HT1080 (cell line): ENCODE measurements at regions not wholly inside any gene's neighbourhood (a gene's known extent, or its start where the extent isn't known, plus 50 kb on each side); places are given as distances from the start of the nearest gene placed in this dataset.
A peak's percentile ranks its signal among the peaks of the same experiment; 100 is the strongest.
"Not testable (repeated sequence)": the region's sequence is repeated elsewhere in the genome, so short reads cannot be mapped to it uniquely, and the experiment has no call there.

Experiments
- DNase-seq: peaks from one replicate; pipeline ENCODE4 v3.0.0-alpha.2; 2015; ENCODE audit warnings: low read depth

DNA sequence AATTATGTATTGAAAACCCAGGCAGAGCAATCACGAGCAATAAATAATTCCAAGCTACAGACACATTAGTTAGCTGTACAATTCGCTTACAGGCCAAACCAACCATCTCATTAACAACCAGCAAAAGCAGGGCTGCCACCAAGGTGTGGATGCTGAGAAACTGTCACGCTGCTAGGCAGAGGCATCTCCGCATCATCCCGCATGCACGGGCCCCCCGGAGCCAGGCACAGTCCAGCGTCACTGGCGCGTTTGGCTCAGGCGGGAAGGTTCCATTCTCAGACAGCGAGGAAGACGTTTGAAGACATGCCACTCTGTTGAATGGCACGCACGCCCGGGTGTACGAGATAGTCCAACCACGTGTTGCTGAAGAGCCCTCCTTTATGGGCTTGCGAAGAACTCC lies 184.0 kb downstream of the OLFM1 start:
- no peak for DNase-seq

DNA sequence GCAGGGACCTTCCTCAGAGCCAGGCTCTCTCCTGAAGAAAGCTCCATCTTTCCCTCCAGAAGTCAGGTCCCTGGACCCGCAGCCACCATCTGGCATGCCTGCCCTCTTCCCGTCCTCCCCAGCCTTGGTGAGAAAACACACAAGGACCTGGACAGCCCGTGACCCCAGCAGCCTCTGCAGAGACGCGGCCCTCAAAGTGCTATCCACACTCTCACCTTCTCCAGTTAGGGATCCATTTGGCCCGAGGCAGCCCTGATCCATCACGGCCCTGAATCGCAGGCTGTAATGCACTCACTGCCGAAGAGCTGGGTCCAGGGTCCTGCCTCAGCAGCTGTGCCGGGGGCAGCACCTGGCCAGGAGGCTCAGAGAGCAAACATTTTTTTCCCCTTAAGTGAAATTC lies 185.1 kb downstream of the OLFM1 start:
- no peak for DNase-seq

DNA sequence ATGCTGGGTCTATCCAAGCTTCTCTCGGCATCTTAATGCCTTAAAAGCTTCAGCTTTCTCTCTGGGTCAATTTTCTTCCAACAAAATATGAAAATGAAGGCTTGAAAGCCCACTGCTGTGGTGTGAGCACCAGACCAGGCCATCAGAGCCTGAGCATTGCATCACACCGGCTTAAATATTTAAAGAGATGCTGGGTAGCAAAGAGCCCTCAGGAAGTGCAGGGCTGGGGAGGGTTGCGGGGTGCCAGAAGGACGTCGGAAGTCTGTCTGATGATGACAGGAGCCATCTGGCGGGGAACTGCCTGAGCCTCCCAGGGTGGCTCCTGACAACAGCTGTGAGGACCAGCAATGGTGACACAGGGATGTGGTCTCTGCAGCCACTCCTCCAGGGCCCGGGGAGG lies 185.5 kb downstream of the OLFM1 start:
- no peak for DNase-seq

DNA sequence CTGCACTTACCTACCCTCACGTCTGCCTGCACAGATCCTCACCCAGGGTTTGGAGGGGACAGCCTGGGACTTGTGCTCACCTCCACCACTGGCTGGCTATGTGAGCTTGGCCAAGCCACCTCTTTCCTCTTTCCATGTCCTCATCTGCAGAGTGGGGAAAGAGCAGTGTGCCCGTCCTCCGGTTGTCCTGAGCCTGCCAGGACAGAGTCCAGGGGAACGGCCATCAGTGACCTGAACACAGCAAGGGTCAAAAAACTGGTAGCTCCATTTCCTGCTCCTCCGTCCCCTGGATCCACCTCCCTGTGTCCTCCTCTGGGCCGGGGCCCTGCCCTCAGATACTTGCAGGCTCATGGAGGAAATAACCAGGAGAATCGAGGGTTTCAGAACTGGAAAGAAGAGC lies 187.7 kb downstream of the OLFM1 start:
- no peak for DNase-seq

DNA sequence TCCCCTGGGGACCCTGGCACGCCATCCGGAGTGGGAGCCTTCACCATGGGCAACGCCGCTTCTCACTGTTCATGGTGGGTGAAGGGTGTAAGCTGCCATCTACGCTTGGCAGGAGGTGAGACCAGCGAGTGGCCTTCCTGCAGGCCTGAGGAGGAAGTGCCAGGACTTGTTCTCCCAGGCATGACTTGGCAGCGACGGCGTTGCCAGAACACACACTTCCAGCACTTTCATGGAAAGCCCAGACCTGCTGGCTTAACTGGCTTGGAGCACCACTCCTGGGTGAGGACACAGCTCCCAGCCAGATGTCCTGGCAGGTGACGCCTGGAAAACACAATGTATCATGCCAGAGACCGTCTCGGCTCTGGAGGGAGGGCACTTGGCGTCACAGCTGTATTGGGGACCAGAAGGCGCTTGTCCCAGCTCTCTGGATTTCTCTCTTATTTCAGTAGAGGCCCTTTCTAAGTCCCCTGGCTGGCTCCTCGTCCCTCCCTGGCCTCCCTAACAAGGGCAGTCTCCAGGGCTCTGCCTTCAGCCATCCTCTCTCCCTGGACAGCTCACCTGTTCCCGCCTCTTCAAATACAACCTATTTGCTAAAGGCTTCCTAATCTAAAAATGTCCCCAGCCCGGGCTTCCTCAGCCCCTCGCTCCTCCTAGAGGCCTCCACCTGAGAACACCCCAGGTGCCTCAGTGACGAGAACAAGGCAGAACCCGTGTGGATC lies 188.3 kb downstream of the OLFM1 start:
- no peak for DNase-seq

DNA sequence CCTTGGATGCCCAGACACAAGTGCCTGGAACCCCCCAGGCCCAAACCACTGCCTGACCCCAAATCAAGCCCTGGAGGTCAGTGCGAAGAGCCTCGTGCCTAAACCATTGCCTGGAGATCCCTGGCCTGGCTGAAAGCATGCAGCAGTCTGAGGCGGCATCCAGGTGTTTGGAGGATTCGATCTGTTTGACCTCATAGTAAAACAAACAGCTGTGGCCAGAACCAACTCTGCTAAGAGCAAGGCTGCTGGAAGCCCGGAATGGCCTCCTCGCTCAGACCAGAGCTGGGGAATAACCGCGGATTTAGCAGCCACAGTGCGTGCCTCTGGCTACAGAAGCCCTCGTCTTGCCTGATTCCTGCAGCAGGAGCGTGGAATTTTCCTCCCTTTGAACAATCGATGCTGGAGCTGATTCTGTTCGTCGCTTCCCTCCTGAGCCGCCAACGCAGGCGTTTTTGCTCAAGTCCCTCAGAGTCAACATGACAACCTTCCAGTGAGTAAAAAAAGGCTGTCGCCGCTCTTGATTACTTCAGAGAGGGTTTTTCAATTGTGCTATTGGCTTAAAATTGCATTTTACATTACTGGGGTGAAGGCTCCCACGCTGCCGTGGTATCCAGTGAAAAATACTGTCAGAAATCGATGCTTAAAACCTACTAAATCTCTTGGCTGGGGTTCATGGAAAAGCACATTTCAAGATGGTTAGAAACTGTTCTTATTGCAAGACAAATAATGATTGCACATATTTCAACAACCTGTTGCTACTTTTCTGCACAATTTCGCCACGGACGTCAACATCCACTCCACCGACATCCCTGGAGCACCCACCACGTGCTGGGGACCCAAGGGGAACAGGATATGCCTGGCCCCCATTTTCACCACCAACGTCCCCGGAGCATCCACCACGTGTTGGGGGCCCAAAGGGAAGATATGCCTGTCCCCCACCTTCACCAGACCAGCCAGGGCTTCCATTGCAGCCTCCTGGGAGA lies 190.0 kb downstream of the OLFM1 start:
- no peak for DNase-seq

DNA sequence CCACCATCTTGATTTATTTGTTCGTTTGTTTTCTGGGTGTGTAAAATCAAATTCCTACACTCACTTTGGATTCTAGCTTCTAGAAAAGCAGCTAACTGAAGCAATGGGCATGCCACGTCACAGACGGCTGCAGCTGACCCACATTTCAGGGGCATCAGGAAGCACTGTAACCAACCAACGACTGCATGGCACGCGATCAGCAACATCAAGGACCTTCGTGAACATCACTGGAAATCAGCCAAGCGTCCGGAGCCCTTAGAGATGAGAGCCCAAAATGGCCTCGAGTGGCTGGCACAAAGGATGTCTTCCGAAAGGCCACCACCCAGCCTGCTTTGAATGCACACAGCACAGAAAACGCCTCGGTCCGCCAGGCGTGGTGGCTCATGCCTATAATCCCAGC lies 191.1 kb downstream of the OLFM1 start:
- DNase-seq: no peak

DNA sequence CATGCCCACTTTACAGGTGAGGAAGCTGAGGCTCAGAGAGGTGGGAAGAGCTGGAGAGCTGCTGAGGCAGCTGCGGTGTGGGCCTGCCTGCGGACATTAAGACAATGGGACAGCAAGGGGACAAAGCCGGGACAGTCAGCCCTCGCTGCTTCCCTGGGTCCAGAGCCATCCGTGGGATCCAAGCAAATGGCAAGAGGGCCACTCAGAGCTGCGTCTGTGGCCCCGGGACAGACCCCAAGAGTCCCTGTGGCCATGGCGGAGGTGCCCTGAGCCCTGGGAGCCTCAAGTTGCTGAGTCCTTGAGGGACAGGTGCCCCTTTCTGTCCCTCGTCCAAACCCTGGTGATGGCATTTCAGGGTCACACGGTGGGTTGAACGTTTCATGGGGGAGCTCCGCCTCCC lies 191.9 kb downstream of the OLFM1 start:
- DNase-seq: no peak

DNA sequence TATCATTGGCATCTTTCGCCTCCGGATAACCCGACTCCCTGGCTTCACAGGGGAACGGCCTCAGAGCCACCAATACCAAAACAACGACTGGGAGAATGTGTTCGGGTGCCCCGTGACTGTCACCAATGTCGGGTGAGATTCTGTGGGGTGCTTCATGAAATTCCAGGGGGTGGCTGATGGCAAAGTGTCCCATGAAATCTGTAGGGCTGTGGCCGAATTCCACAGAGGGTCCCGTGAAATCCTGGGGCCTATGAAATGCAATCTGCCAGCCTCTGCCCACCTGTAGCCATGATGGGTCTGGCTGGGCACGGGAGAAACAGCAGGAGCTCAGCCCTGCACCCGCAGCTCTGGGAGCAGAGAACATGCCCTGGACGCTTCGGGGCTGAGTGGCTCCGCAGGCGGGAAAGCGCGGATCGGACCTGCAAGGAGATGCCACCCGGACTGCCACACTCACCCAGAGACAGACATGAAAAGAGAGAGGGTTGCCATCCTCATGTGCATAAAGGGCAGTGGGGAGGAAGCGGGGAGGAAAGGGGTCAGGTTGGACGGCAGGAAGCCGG lies 192.4 kb downstream of the OLFM1 start:
- no peak for DNase-seq

DNA sequence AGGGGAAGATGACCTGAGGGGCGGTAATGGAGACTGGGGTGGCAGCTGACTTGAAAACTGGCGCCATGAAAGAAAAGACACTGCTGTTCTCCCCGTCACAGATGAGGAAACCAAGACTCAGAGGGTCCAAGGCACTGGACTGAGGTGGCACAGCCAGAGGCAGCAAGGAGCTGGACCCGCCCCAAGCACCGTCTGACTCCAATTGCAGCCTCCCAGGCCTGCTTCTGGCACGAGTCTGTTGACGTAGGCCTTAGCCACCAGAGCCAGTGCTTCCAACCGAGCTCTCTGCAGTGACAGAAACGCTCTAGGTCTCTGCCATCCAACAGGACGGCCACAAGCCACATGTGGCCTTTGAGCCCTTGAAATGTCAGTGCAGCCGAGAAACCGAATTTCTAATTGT lies 193.2 kb downstream of the OLFM1 start:
- no peak for DNase-seq

DNA sequence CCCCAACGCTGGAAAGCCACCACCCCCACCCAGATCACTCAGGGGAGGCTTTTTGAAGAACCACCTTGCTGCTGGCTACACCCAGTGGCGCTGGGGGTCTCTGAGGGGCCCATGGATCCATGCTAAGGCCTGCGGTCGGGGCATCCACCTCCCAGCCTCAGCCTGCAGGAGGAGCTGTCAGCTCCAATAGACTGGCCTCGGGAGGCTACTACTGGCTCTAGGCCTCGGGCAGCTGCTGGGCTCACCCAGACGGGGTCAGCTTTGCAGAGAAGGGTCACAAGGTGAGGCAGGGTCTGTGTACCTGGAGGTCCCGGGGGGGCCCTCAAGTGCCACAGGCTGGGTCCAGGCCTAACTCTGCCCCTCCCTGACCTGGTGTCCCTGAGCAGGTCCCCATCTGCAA lies 193.7 kb downstream of the OLFM1 start:
- no peak for DNase-seq

DNA sequence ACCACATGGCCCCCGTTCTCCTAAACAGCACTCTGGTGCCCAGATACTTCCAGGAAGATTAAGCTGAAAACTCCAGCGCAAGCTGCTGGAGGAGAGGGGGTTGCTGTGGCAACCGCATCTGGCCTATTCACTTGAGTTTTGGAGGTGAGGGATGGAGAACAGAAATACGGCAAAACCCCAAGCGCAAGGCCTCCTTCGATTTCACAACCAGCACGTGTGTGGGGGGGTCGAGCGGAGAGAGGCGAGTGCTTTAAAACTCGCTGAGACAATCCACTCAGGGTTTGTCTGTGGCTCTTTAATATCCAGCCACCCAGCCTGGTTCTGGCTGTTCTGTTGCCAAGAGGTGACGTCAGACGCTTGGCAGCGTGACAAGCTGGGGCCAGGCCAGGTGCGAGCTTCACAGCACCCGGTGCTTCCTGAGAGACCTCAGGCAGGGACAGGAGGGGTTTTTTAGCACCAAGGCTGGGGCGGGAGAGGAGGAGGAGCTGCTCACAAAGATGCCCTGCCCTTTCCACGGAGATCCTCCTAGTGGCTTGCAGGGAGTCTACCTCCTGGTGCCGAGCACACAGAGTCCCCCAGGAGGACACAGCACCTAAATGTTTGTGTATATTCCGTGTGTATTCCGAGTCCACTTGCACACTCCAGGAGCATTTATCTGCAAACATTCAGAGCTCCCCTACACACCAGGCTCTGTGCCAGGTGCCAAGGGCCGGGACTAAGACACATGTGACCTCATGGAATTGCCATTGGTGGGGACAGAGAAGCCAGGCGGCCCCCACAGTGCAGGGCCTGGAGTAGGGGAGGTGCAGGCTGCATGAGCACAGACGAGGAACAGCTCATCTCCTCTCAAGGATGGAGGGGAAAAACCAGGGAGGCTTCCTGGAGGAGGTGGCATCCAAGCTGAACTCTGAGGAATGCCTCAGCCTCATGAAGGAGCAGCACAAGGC lies 194.6 kb downstream of the OLFM1 start:
- peak; percentile 18 for DNase-seq

DNA sequence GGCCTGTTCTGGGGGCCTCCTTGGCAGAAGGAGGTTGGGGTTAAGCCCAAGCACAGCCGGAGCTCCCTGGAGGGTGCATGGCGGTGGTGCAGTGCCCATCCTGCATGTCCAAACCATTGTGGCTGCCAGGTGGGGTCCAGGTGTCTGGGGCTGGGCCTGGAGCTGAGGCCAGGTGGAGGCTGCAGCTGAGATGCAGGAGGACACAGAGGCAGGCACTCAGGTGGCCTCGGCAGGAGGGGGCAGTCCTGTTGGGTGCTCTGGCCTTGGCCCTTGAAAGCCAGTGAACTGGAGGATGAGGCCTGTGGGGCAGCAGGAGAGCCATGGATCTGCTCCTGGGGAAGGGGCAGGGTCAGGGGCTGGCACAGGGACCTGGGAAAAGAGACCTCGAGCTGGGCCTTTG lies 195.3 kb downstream of the OLFM1 start:
- no peak for DNase-seq

DNA sequence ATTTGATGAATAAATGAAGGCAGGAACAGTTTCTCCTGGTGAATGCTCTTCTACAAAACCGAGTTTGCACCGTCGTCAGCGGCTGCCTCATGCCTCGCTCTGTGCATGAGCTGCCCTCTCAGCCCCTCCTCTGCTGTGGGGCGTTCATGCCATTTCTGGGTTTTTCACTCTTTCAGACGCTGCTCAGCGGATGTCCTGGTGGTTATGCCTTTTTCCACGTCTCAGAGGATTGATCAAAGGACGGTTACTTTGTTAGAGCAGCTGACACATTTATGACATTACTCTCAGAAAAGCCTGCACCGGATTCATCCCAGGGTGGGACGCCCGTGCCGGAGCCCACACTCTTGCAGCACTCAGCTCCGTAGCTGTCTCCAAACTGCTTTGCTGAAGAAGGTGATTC lies 195.9 kb upstream of the PPP1R26 start:
- DNase-seq: no peak

DNA sequence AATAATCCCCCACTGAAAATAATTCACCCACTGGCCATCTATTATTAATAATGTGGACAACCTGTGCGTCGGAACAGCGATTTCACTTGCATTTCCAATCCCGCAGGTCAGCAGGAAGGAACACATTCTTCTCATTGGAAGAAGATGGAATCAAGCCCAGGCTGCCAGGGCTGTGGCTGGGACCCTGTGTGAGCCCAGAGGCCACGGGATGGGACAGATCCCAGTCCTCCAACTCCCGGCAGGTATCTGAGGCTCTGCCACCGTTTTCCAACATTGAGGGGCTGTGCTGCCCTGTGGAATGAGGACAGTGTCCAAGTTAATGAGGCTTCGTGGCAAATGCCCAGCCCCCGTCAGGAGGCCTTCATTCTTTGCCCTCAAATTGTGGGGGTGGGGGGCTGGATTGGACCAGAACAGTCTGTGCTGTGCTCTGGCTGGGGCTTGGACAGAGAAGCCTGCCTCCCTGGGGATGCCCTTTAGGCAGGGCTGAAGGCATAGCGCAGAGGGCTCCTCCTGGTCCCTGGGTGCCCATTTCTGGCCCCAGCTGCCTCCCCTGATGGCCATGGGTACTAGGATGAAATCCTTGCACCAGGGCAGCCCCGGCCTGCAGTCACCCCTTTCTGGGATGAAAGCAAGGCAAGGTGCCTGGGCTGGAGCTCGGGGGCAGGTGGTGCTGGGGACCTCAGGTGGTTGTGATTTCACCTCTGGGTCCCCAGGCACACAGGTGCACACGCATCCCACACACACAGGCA lies 195.0 kb upstream of the PPP1R26 start:
- DNase-seq: no peak

DNA sequence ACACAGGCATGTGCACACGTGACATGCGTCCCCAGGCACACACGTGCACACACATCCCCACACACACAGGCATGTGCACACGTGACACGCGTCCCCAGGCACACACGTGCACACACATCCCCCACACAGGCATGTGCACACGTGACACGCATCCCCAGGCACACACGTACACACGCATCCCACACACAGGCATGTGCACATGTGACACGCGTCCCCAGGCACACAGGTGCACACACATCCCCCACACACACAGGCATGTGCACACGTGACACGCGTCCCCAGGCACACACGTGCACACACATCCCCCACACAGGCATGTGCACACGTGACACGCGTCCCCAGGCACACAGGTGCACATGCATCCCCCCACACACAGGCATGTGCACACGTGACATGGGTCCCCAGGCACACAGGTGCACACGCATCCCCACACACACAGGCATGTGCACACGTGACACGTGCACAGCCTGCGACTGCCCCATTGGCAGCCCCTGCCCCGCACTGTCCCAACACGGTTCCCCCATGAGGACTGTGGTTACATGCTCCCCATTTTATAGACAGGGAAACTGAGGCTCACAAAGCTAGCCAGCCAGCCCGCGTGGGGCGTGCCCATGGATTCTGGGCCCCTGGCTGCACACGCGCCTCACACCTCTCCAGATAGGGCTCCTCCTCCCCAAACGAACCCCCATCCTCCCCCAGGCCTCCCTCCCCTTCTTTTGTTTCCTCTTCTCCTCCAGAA lies 193.2 kb upstream of the PPP1R26 start:
- DNase-seq: not testable (repeated sequence)

DNA sequence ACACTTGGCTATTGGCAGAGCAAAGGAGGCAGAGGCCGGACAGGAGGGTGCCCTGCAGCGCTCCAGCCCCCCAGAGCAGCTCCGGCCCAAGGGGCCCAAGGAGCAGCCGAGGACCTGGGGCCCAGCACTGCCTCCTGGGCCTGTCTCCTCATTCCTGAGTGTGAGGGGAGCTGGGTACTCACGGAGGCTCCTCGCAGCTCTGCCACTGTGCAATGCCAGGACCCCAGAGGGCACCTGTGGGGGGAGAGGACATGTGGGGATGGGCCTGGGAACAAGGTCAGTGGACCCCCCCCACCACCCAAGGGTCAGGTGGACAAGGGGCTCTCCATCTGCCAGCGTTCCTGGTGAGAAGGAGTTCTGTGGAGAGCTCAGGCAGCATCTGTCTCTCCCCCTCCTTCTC lies 192.6 kb upstream of the PPP1R26 start:
- no peak for DNase-seq

DNA sequence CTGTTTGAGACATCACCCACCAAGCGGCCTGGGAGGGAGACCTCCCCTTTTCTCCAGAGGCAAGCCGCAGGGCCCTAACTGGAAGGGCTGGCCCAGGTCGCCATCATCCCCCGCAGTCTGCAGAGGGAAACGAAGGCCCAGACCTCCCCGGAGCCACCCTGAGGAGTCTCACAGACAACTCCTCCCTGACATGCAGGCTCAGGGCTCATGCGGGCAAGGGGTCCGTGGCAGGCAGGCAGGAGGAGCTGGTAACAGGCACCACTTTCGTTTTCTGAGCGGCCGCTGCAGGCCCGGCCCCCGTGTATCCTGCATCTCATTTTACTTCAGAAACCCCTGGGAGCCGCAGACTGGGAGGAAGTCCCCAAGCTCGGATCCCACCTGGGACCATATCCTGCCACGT lies 192.0 kb upstream of the PPP1R26 start:
- DNase-seq: no peak

DNA sequence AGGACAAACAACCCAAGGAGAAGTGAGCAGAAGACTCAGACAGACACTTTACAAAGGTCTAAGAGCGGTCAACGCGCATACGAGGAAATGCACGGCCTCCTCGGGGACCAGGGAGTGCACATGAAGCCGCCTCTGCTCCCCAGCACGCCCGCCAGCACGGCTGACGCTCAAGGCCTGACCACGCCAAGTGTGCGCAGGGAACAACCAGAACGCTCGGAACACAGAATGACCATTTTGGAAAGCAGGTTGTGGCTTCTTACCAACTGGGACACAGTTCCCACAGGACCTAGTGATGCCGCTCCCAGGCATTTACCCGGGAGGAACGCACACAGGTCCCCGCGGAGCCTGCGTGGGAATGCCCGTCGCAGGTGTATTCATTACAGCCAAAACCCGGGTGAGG lies 191.5 kb upstream of the PPP1R26 start:
- DNase-seq: no peak

DNA sequence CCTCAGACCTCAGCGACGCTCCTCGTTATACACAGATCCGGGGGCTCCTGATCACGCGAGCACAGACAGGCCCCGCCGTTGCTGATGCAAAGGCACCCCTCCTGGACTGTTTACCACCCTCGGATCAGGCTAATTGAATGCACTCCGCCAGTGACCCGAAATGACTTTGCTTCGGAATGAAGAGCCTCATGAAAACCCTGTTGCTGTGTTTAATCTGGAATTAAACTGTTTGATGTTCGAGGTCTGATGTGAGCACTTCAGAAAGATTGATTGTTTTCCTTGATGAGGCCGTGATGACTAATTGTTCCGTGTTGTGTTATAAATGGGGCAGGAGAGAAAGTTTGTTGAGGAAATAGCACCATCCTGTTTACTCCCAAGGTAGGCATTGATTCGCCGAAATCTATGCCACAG lies 190.5 kb upstream of the PPP1R26 start:
- no peak for DNase-seq
